PC-9 (cell line): ENCODE measurements at regions not wholly inside any gene's neighbourhood (a gene's known extent, or its start where the extent isn't known, plus 50 kb on each side); places are given as distances from the start of the nearest gene placed in this dataset.

Experiments
- BruUV-seq: library from RNA; stranded (reverse); fragments of 400-500 nt; replicated peaks from 2 replicates; lab custom pipeline; 2021; lab: Mats Ljungman, UMichigan
- CTCF ChIA-PET: fragments of 300-600 bp; sonication (Branson Sonifier 250); formaldehyde crosslinking; loops from one replicate; lab custom pipeline; 2022; ENCODE audit warnings: antibody characterized with exemption; lab: Charles Lee
- POLR2A ChIA-PET: fragments of 300-600 bp; sonication (Branson Sonifier 250); formaldehyde crosslinking; loops from one replicate; lab custom pipeline; 2022; ENCODE audit warnings: antibody characterized with exemption; ENCODE audit not compliant: unreplicated experiment; lab: Charles Lee
- DNase-seq, 2 experiments: peaks; one replicate each; pipeline versions ENCODE4 v3.0.0 to v3.0.0-alpha.2; 2015 to 2022; ENCODE audit warnings: mixed read lengths in 1 of 2
- H2AFZ ChIP-seq: fragments of 200-600 bp; sonication (generic); 2 replicates; pipeline ENCODE4 v1.8.1; 2017; ENCODE audit warnings: antibody characterized with exemption
- H3F3A ChIP-seq: fragments of 200-600 bp; sonication (generic); 2 replicates; pipeline ENCODE4 v1.8.1; 2017; ENCODE audit warnings: antibody characterized with exemption, mild to moderate bottlenecking, low read depth; ENCODE audit not compliant: insufficient read depth
- H3K27ac ChIP-seq: fragments of 200-600 bp; sonication (generic); 2 replicates; pipeline ENCODE4 v1.6.1; 2016; ENCODE audit warnings: mixed run types
- H3K27me3 ChIP-seq: fragments of 200-600 bp; sonication (generic); 2 replicates; pipeline ENCODE4 v1.6.1; 2016; ENCODE audit warnings: low read depth, mixed run types; ENCODE audit not compliant: insufficient read depth
- H3K36me3 ChIP-seq: fragments of 200-600 bp; sonication (generic); 2 replicates; pipeline ENCODE4 v1.6.1; 2016; ENCODE audit warnings: low read depth, mixed run types
- H3K4me1 ChIP-seq: fragments of 200-600 bp; sonication (generic); replicated peaks from 2 replicates; pipeline ENCODE4 v1.6.1; 2016; ENCODE audit warnings: mixed run types; ENCODE audit not compliant: insufficient read depth
- H3K4me2 ChIP-seq: fragments of 200-600 bp; sonication (generic); 2 replicates; pipeline ENCODE4 v1.6.1; 2017; ENCODE audit warnings: mixed run types
- H3K4me3 ChIP-seq: fragments of 200-600 bp; sonication (generic); 2 replicates; pipeline ENCODE4 v1.6.1; 2016; ENCODE audit warnings: mixed run types
- H3K79me2 ChIP-seq: fragments of 200-600 bp; sonication (generic); 2 replicates; pipeline ENCODE4 v1.6.1; 2017; ENCODE audit warnings: low read depth, mixed run types
- H3K9me2 ChIP-seq: fragments of 200-600 bp; sonication (generic); 2 replicates; pipeline ENCODE4 v1.8.1; 2017; ENCODE audit warnings: mild to moderate bottlenecking; ENCODE audit not compliant: insufficient read depth
- H3K9me3 ChIP-seq: fragments of 200-600 bp; sonication (generic); 2 replicates; pipeline ENCODE4 v1.8.1; 2016; ENCODE audit warnings: low read depth; ENCODE audit not compliant: insufficient read depth
- H4K20me1 ChIP-seq: fragments of 200-600 bp; sonication (generic); 2 replicates; pipeline ENCODE4 v1.8.1; 2017; ENCODE audit not compliant: insufficient read depth
- CTCF ChIP-seq: fragments of 200-600 bp; sonication (generic); conservative IDR thresholded peaks from 2 replicates; pipeline ENCODE4 v1.6.1; 2017; ENCODE audit warnings: mixed run types, antibody characterized with exemption, mild to moderate bottlenecking, moderate library complexity
- EZH2 ChIP-seq: fragments of 200-600 bp; sonication (generic); IDR thresholded peaks from 2 replicates; pipeline ENCODE4 v1.8.0; 2017; ENCODE audit warnings: antibody characterized with exemption, low read depth
- intact Hi-C: fragments of 100-400 bp; cut with micrococcal nuclease; formaldehyde crosslinking; loops from one replicate; pipeline ENCODE4 v1.10.0; 2022; ENCODE audit not compliant: unreplicated experiment

- no peaks in the 10 kb centered on the region for H3K9me2 ChIP-seq
- no peaks in the 10 kb centered on the region for H4K20me1 ChIP-seq
- H3K4me2 ChIP-seq: no peak overlapping the region
- no peaks in the 10 kb centered on the region for H3K4me1 ChIP-seq
- no peaks in the 10 kb centered on the region for H3K36me3 ChIP-seq
- H3K27ac ChIP-seq: no peak overlapping the region
- H3F3A ChIP-seq: no peaks in the 10 kb centered on the region
- intact Hi-C loops: no loop called here
- CTCF ChIA-PET: no interaction called here
- no peak overlapping the region for H2AFZ ChIP-seq
- H3K27me3 ChIP-seq: no peaks in the 10 kb centered on the region
- TF ChIP-seq CTCF (no peak), EZH2 (no peak)
- POLR2A ChIA-PET: no interaction called here
- H3K79me2 ChIP-seq: no peaks in the 10 kb centered on the region
- no peak overlapping the region for H3K4me3 ChIP-seq
- no peaks in the 10 kb centered on the region for H3K9me3 ChIP-seq
- BruUV-seq: no TSS peak
- DNase-seq: no peak
Measured at GRCh38 chr10:26359670-26360069, 78.5 kb upstream of the APBB1IP start.

- Histone ChIP-seq H3K79me2 (no peaks in the 10 kb centered on the region), H3K27ac (no peak overlapping the region), H3K36me3 (no peaks in the 10 kb centered on the region), H3F3A (no peaks in the 10 kb centered on the region), H3K9me2 (no peaks in the 10 kb centered on the region), H3K4me3 (no peak overlapping the region), H3K4me2 (no peak overlapping the region), H3K4me1 (no peaks in the 10 kb centered on the region), H2AFZ (no peak overlapping the region), H3K9me3 (no peaks in the 10 kb centered on the region), H4K20me1 (no peaks in the 10 kb centered on the region), H3K27me3 (no peaks in the 10 kb centered on the region)
- intact Hi-C loops: no loop called here
- ChIA-PET POLR2A (no interaction called here), CTCF (no interaction called here)
- no TSS peak for BruUV-seq
- TF ChIP-seq EZH2 (no peak), CTCF (no peak)
- DNase-seq: no peak
Measured at GRCh38 chr10:26361351-26361750, 76.8 kb upstream of the APBB1IP start.

- POLR2A ChIA-PET: no interaction called here
- no peak overlapping the region for H3K4me2 ChIP-seq
- H3K36me3 ChIP-seq: no peaks in the 10 kb centered on the region
- H3K27ac ChIP-seq: no peak overlapping the region
- BruUV-seq: no TSS peak
- no peaks in the 10 kb centered on the region for H3F3A ChIP-seq
- no peaks in the 10 kb centered on the region for H4K20me1 ChIP-seq
- no peaks in the 10 kb centered on the region for H3K27me3 ChIP-seq
- no peak overlapping the region for H3K4me3 ChIP-seq
- H3K79me2 ChIP-seq: no peaks in the 10 kb centered on the region
- no peaks in the 10 kb centered on the region for H3K9me3 ChIP-seq
- CTCF ChIA-PET: no interaction called here
- no peaks in the 10 kb centered on the region for H3K4me1 ChIP-seq
- no peak for DNase-seq
- TF ChIP-seq CTCF (no peak), EZH2 (no peak)
- intact Hi-C loops: no loop called here
- H3K9me2 ChIP-seq: no peaks in the 10 kb centered on the region
- H2AFZ ChIP-seq: no peak overlapping the region
Measured at GRCh38 chr10:26361971-26362370, 76.2 kb upstream of the APBB1IP start.
